B cell (primary cell): ENCODE measurements at regions not wholly inside any gene's neighbourhood (a gene's known extent, or its start where the extent isn't known, plus 50 kb on each side); places are given as distances from the start of the nearest gene placed in this dataset.

Experiments used
- ATAC-seq: fragments of 200-7000 bp; cut with Tn5 transposase; one replicate; pipeline ENCODE4 v1.10.0; 2021; ENCODE audit warnings: low read depth, mild to moderate bottlenecking, moderate number of reproducible peaks, moderate library complexity
- CTCF ChIA-PET: fragments of 350-600 bp; sonication (Branson Sonifier 250); formaldehyde crosslinking; loops from one replicate; lab custom pipeline; 2021; ENCODE audit warnings: antibody characterized with exemption, inconsistent platforms; lab: Charles Lee
- POLR2A ChIA-PET: fragments of 350-600 bp; sonication (Branson Sonifier 250); formaldehyde crosslinking; loops from one replicate; lab custom pipeline; 2021; ENCODE audit warnings: antibody characterized with exemption; lab: Charles Lee
- DNase-seq: peaks from one replicate; pipeline ENCODE4 v3.0.0; 2013
- H2AFZ ChIP-seq: 2 replicates; pipeline ENCODE4 v1.6.1; 2012; ENCODE audit warnings: mild to moderate bottlenecking, low read depth, low read length; ENCODE audit not compliant: insufficient read depth, poor library complexity, severe bottlenecking
- H3K27ac ChIP-seq, 2 donors: 1 replicate in 1 of 2; 2 replicates in 1 of 2; pipeline ENCODE4 v1.5.1; 2012 to 2013; ENCODE audit warnings: low read length in 2 of 2, mild to moderate bottlenecking in 2 of 2, moderate library complexity in 1 of 2
- H3K27me3 ChIP-seq, 4 experiments: fragments of 200-600 bp in 1 of 4; sonication (generic) in 1 of 4; replicated peaks in 1 of 4; 1 replicate in 2 of 4; 2 replicates in 2 of 4; pipeline versions ENCODE4 v1.6.1 to v1.7.0; 2013 to 2016; ENCODE audit warnings: low read length in 3 of 4, mild to moderate bottlenecking in 2 of 4, mixed read lengths in 1 of 4, moderate library complexity in 1 of 4; ENCODE audit not compliant: insufficient read depth in 4 of 4, control insufficient read depth in 3 of 4; ENCODE audit errors: control extremely low read depth in 1 of 4
- H3K36me3 ChIP-seq, 2 experiments: replicated peaks in 1 of 2; 1 replicate in 1 of 2; 2 replicates in 1 of 2; pipeline versions ENCODE4 v1.6.1 to v1.7.1; 2013; ENCODE audit warnings: low read length in 1 of 2; ENCODE audit not compliant: insufficient read depth in 2 of 2, control insufficient read depth in 1 of 2; ENCODE audit errors: control extremely low read depth in 1 of 2, extremely low read depth in 1 of 2
- H3K4me1 ChIP-seq, 2 donors: fragments of 200-600 bp in 1 of 2; sonication (generic) in 1 of 2; 1 replicate in 1 of 2; 2 replicates in 1 of 2; pipeline versions ENCODE4 v1.5.1 to v1.6.1; 2013 to 2017; ENCODE audit warnings: low read length in 2 of 2; ENCODE audit not compliant: control insufficient read depth in 2 of 2, insufficient read depth in 2 of 2
- H3K4me2 ChIP-seq: replicated peaks from 2 replicates; pipeline ENCODE3; 2012; ENCODE audit warnings: mild to moderate bottlenecking, low read depth, low read length; ENCODE audit not compliant: poor library complexity, severe bottlenecking
- H3K4me3 ChIP-seq, 5 experiments: fragments of 200-600 bp in 1 of 5; sonication (generic) in 1 of 5; 1 replicate in 3 of 5; 2 replicates in 2 of 5; pipeline versions ENCODE4 v1.5.1 to v1.7.0; 2011 to 2016; ENCODE audit warnings: low read length in 4 of 5, mild to moderate bottlenecking in 4 of 5, low read depth in 2 of 5, control low read depth in 1 of 5, moderate library complexity in 1 of 5; ENCODE audit not compliant: insufficient read depth in 1 of 5; ENCODE audit errors: control extremely low read depth in 1 of 5, extremely low read depth in 1 of 5
- H3K79me2 ChIP-seq: fragments of 200-600 bp; sonication (generic); one replicate; pipeline ENCODE4 v1.6.0; 2016; ENCODE audit warnings: low read length; ENCODE audit not compliant: control insufficient read depth, insufficient read depth
- H3K9ac ChIP-seq: fragments of 200-600 bp; sonication (generic); 2 replicates; pipeline ENCODE4 v1.6.1; 2017; ENCODE audit warnings: mild to moderate bottlenecking, low read length, moderate library complexity
- H3K9me3 ChIP-seq, 3 donors: one replicate each; pipeline versions ENCODE4 v1.6.1 to v1.7.1; 2013; ENCODE audit warnings: low read length in 2 of 3; ENCODE audit not compliant: control insufficient read depth in 2 of 3, insufficient read depth in 1 of 3; ENCODE audit errors: control extremely low read depth in 1 of 3
- H4K20me1 ChIP-seq: 2 replicates; pipeline ENCODE4 v1.6.0; 2012; ENCODE audit warnings: mild to moderate bottlenecking, low read length; ENCODE audit not compliant: insufficient read depth, control insufficient read depth, poor library complexity, severe bottlenecking
- H3K27ac Mint-ChIP-seq: one replicate; pipeline ENCODE4 v1.8.0; 2021; ENCODE audit warnings: mixed read lengths
- H3K27me3 Mint-ChIP-seq: one replicate; pipeline ENCODE4 v1.8.0; 2021; ENCODE audit warnings: mixed read lengths
- H3K4me1 Mint-ChIP-seq: one replicate; pipeline ENCODE4 v1.8.0; 2021; ENCODE audit warnings: mixed read lengths
- H3K4me3 Mint-ChIP-seq: one replicate; pipeline ENCODE4 v1.8.0; 2021; ENCODE audit warnings: mixed read lengths
- H3K9me3 Mint-ChIP-seq: one replicate; pipeline ENCODE4 v1.8.0; 2022; ENCODE audit warnings: mixed read lengths; ENCODE audit not compliant: insufficient read depth
- CTCF ChIP-seq: fragments of 200-600 bp; IDR thresholded peaks from one replicate; pipeline ENCODE4 v1.8.0; 2022; ENCODE audit warnings: antibody characterized with exemption, mild to moderate bottlenecking
- EZH2 ChIP-seq: IDR thresholded peaks from 2 replicates; pipeline ENCODE4 v1.6.1; 2012; ENCODE audit warnings: borderline replicate concordance, low read depth, mild to moderate bottlenecking, moderate library complexity, low read length; ENCODE audit not compliant: insufficient read depth, poor library complexity, severe bottlenecking
- WGBS: methylation state at CpG from one replicate; pipeline ENCODE4 v1.1.5; 2013; ENCODE audit warnings: missing lambda C conversion rate; ENCODE audit not compliant: insufficient coverage; 5-methylcytosine and 5-hydroxymethylcytosine counted together
- intact Hi-C: fragments of 100-400 bp; cut with micrococcal nuclease; formaldehyde crosslinking; loops from one replicate; pipeline ENCODE4 v1.10.0; 2022

- peaks cover 2% of the 10 kb centered on the region for H3K4me1 Mint-ChIP-seq
- no peaks in the 10 kb centered on the region for H3K27me3 Mint-ChIP-seq
- Histone ChIP-seq H3K4me2 (no peak overlapping the region), H3K27ac (no peak overlapping the region), H3K9ac (no peak overlapping the region), H3K4me3 (no peak overlapping the region), H3K36me3 (no peaks in the 10 kb centered on the region), H3K9me3 (no peaks in the 10 kb centered on the region), H3K4me1 (peaks cover 0 to 4% of the 10 kb centered on the region in 2 donors), H3K79me2 (peaks cover 7% of the 10 kb centered on the region), H4K20me1 (no peaks in the 10 kb centered on the region), H3K27me3 (no peaks in the 10 kb centered on the region), H2AFZ (no peak overlapping the region)
- POLR2A ChIA-PET: interaction anchor here (0.6 kb wide), 1 partner anchor 31 kb away, joined by 3 read pairs; no protein-coding TSS in a partner anchor
- no peak overlapping the region for H3K27ac Mint-ChIP-seq
- 89% methylated on average over 15 of the region's 19 CpGs for WGBS
- DNase-seq (no peak), ATAC-seq (no peak)
- TF ChIP-seq CTCF (no peak), EZH2 (no peak)
- CTCF ChIA-PET: no interaction called here
- no peaks in the 10 kb centered on the region for H3K9me3 Mint-ChIP-seq
- intact Hi-C loops: no loop called here
- no peak overlapping the region for H3K4me3 Mint-ChIP-seq
These were observed 98.7 kb downstream of the NPIPB11 start for GRCh38 chr16:29307598-29308507.

- ATAC-seq: no peak
These were observed 99.4 kb downstream of the NPIPB11 start for GRCh38 chr16:29306943-29307597.

More at GRCh38 chr16:29306943-29307597, 99.4 kb downstream of the NPIPB11 start:
- TF ChIP-seq CTCF: no peak
- no peak for TF ChIP-seq EZH2
- Histone ChIP-seq H4K20me1 (no peaks in the 10 kb centered on the region), H3K4me2 (no peak overlapping the region), H3K9me3 (no peaks in the 10 kb centered on the region), H2AFZ (no peak overlapping the region), H3K27me3 (no peaks in the 10 kb centered on the region), H3K4me3 (no peak overlapping the region), H3K27ac (no peak overlapping the region), H3K36me3 (no peaks in the 10 kb centered on the region), H3K4me1 (peaks cover 0 to 4% of the 10 kb centered on the region in 2 donors), H3K9ac (no peak overlapping the region), H3K79me2 (peaks cover 7% of the 10 kb centered on the region)
- intact Hi-C loops: no loop called here
- no peak overlapping the region for H3K4me3 Mint-ChIP-seq
- H3K4me1 Mint-ChIP-seq: peaks cover 2% of the 10 kb centered on the region
- WGBS: 95% methylated on average over 10 of the region's 10 CpGs
- ChIA-PET POLR2A (no interaction called here), CTCF (no interaction called here)
- H3K9me3 Mint-ChIP-seq: no peaks in the 10 kb centered on the region
- DNase-seq: no peak
- H3K27ac Mint-ChIP-seq: no peak overlapping the region
- H3K27me3 Mint-ChIP-seq: no peaks in the 10 kb centered on the region
